HG02642 (cell line): ENCODE measurements at regions not wholly inside any gene's neighbourhood (a gene's known extent, or its start where the extent isn't known, plus 50 kb on each side); places are given as distances from the start of the nearest gene placed in this dataset.

Experiments
- ATAC-seq: cut with Tn5 transposase; IDR thresholded peaks from one replicate; pipeline ENCODE4 v1.9.1; 2021; ENCODE audit warnings: mild to moderate bottlenecking; ENCODE audit not compliant: unreplicated experiment, poor library complexity

- ATAC-seq = no peak
Observed at GRCh38 chr9:129351642-129352145, 173.6 kb upstream of the IER5L start.

- no peak for ATAC-seq
Observed at GRCh38 chr9:129351058-129351641, 173.1 kb upstream of the IER5L start.

GRCh38 chr9:129350143-129350935 lies 172.3 kb upstream of the IER5L start:
- no peak for ATAC-seq

DNA sequence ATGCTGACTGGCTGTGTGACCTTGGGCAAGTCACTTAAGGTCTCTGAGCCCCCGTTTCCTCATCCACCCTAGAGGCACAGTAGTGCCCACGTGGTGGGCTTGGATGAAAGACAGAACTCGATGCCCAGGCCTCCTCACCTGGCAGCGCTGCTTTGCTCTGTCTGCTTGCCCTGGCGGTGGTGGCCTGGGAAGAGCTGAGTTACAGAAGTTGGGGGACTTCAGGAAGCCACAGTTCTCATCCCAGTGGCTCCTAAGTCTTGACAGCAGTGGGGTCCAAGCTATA lies 171.5 kb upstream of the IER5L start:
- ATAC-seq = no peak

DNA sequence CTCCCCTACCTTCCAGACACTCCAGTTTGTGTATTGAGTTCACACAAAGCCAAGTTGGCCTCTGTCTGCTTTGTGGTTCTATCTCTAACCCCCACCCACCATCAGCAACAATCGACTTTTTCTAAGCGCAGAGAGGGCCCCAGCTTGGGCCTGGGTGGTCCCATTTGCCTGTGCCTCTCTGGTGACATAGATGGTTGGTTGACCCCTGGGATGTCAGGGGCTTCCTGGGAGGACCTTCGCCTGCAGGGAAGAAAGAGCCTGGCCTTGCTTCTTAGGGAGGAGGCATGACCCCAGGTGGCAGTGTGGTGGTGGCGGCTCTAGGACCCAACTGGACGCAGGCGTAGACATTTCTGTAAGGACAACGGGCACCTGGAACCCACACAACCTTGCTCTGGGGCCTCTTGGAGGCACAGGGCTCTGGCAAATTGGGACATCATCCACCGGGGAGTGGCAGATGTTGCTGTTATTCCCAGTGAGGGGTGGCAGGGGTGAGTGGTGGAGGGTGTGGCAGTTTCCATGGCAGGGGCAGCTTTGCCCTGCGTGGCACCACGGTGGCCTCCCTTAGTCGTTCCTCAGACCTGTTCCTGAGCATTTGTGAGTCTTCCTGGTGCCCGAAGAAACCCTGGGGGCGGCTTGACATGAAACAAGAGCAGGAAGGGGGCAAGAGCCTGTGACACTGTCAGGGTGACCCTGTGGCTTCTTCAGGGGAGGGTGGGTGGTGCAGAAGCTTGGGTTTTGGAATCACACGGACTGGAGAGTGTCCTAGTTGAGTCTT lies 171.0 kb upstream of the IER5L start:
- ATAC-seq = no peak

DNA sequence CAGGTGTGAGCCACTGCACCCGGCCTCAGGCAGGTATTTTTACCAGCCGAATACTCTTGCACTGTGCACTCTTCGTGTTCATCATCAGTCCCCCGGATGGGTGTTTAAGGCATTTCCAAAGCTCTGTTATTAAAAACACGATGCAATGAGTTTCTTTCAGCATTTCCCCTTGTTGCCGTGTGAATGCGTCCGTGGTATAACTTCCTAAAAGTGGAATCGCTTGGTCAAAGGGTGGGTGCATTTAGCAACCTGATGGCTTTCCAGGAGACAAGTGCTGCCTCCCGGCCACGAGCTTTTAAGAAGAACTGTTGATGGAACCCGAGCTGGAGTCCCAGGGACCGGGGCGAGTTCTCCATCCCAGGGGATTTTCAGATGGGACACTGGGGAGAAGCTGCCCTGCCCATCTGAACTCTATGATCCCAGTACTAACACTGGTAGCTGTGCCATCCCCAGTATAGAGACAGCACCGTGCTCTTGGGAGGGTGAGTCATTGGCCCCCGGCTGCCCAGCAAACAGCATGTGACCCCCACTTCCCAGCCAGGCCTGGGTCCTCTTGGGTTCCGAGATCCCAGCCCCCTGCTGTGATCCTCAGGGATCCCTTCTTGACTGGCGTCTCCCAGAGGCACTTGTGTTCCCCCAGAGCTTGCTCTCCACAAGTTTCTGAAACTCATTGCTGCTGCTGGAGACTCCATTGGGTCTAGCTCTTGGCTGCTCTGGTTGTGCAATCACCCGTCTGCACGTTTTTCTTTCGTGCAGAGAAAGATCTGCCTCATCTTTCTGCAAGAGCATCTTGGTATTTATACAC lies 169.5 kb upstream of the IER5L start:
- no peak for ATAC-seq

- ATAC-seq = no peak
Observed at GRCh38 chr9:129346046-129346445, 168.0 kb upstream of the IER5L start.

DNA sequence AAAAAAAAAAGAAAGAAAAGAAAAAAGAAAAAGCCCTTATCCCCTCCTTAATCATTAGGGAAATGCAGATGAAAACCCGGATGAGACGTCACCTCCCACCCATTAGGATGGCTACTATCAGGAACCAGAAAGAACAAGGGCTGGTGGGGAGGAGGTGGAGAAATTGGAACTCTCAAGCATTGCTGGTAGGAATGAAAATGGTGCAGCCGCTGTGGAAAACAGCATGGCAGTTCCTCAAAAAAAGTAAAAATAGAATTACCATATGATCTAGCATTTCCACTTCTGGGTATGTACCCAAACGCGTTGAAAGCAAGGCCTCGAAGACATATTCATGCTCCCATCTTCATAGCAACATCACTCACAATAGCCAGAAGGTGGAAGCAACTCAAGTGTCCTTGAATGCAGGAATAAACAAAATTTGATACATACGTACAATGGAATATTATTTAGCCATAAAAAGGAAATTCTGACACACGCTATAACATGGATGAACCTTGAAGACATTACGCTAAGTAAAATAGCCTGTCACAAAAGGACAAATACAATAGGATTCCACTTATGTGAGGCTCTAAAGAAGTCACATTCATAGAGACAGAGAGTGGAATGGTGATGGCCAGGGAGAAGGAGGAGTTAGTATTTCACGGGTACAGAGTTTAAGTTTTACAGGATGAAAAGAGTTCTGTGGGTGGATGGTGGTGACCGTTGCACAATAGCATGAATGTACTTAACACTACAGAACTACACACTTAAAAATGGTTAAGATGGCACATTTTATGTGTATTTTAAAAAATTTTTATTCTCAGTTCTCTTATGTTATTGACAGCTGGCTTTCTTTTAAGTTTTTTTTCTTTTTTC lies 166.8 kb upstream of the IER5L start:
- ATAC-seq = no peak

- ATAC-seq = no peak
Observed at GRCh38 chr9:129343424-129344375, 165.6 kb upstream of the IER5L start.

GRCh38 chr9:129342591-129343423 lies 164.7 kb upstream of the IER5L start:
- ATAC-seq = no peak

GRCh38 chr9:129341987-129342348 lies 163.9 kb upstream of the IER5L start:
- no peak for ATAC-seq

- ATAC-seq = no peak
Observed at GRCh38 chr9:129341171-129341986, 163.3 kb upstream of the IER5L start.

DNA sequence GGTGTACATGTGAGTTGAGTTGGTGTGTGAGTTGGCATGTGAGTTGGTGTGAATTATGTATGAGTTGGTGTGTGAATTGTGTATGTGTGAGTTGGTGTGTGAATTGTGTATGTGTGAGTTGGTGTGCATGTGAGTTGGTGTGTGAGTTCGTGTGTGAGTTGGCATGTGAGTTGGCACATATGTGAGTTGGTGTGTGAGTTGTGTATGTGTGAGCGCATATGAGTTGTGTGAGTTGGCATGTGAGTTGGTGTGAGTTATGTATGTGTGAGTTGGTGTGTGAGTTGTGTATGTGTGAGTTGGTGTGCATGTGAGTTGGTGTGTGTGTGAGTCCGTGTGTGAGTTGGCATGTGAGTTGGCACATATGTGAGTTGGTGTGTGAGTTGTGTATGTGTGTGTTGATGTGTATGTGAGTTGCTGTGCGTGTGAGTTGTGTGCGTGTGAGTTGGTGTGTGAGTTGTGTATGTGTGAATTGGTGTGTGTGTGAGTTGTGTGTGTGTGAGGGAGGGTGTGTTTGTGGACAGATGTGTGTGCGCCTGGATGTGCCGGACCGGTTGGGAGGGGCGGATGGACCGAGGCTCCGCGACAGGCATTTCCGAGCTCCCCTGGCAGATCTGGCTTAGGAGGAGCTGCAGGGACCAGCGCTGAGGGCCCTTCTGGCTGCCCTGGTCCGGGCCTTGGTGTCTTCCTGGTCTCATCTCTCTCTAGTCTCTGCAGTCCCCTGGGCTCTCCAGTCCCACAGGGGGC lies 162.5 kb upstream of the IER5L start:
- no peak for ATAC-seq

GRCh38 chr9:129339539-129340157 lies 161.6 kb upstream of the IER5L start:
- no peak for ATAC-seq

DNA sequence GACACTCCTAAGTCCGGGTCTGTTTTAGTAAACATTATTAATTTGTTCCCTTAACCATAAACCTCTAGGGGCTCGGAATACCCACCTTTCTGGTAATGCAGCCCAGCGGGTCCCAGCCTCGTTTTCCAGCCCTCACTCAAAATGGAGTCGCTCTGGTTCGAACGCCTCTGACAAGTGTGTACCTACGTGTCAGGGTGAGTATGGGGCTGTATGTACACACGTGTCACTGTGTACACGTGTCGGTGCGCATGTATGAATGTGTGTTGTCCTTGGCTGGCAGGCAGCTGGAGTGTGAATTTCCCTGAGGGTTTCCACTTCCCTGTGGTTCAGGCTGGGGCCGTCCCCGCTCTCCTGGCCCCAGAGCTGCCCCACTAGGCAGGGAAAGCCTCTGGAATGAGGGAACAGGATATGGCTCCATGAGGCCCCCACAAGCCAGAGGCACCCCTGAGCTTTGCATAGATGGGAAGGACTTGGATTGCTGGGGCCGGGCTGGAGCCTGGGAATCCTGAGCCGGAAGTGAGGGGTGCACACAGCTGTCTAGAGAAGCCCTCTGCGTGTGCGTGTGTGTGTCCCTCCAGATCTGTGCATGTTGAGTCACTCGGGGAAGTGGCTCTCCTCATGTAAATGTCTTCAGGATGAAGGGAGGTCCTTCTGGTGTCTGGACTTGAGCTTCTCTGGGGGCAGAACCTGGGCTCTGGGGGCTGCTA lies 160.8 kb upstream of the IER5L start:
- no peak for ATAC-seq
